DND-41 (cell line): ENCODE measurements at regions not wholly inside any gene's neighbourhood (a gene's known extent, or its start where the extent isn't known, plus 50 kb on each side); places are given as distances from the start of the nearest gene placed in this dataset.
"Not testable (repeated sequence)": the region's sequence is repeated elsewhere in the genome, so short reads cannot be mapped to it uniquely, and the experiment has no call there.

Source experiments
- ATAC-seq: fragments of 200-7000 bp; cut with Tn5 transposase; 3 replicates; pipeline ENCODE4 v1.9.1; 2021; ENCODE audit warnings: low read depth; ENCODE audit not compliant: insufficient read depth
- DNase-seq: peaks from one replicate; pipeline ENCODE4 v3.0.0-alpha.2; 2020
- H2AFZ ChIP-seq: 2 replicates; pipeline ENCODE4 v1.6.0; 2012; ENCODE audit warnings: low read depth, low read length
- H3K27ac ChIP-seq: 2 replicates; pipeline ENCODE4 v1.5.1; 2012; ENCODE audit warnings: low read length, inconsistent platforms
- H3K27me3 ChIP-seq: fragments of 200-600 bp; sonication (generic); 2 replicates; pipeline ENCODE4 v1.6.0; 2012; ENCODE audit warnings: low read length, mild to moderate bottlenecking, inconsistent platforms; ENCODE audit not compliant: insufficient read depth, poor library complexity
- H3K36me3 ChIP-seq: 2 replicates; pipeline ENCODE4 v1.5.1; 2012; ENCODE audit warnings: low read length, inconsistent platforms; ENCODE audit not compliant: insufficient read depth
- H3K4me1 ChIP-seq: 2 replicates; pipeline ENCODE4 v1.5.1; 2012; ENCODE audit warnings: mild to moderate bottlenecking, low read length; ENCODE audit not compliant: insufficient read depth
- H3K4me2 ChIP-seq: 2 replicates; pipeline ENCODE4 v1.6.0; 2012; ENCODE audit warnings: mild to moderate bottlenecking, moderate library complexity, low read length, inconsistent platforms; ENCODE audit not compliant: insufficient read depth
- H3K4me3 ChIP-seq, 2 experiments: fragments of 200-600 bp in 1 of 2; shearing (Covaris generic) in 1 of 2; 2 replicates each; pipeline ENCODE4 v1.5.1; 2012 to 2016; ENCODE audit warnings: inconsistent platforms in 2 of 2, low read length in 2 of 2, mild to moderate bottlenecking in 2 of 2, low read depth in 1 of 2, moderate library complexity in 1 of 2
- H3K79me2 ChIP-seq: 2 replicates; pipeline ENCODE4 v1.6.0; 2012; ENCODE audit warnings: low read length, inconsistent platforms; ENCODE audit not compliant: insufficient read depth
- H3K9ac ChIP-seq: 2 replicates; pipeline ENCODE4 v1.6.0; 2012; ENCODE audit warnings: low read depth, mild to moderate bottlenecking, inconsistent platforms, low read length, moderate library complexity
- H3K9me3 ChIP-seq: 2 replicates; pipeline ENCODE4 v1.5.1; 2012; ENCODE audit warnings: low read length, moderate library complexity, mild to moderate bottlenecking, inconsistent platforms; ENCODE audit not compliant: insufficient read depth, severe bottlenecking
- H4K20me1 ChIP-seq: 2 replicates; pipeline ENCODE4 v1.6.0; 2012; ENCODE audit warnings: low read length; ENCODE audit not compliant: insufficient read depth
- CTCF ChIP-seq: IDR thresholded peaks from 2 replicates; pipeline ENCODE4 v1.5.1; 2012; ENCODE audit warnings: borderline replicate concordance, low read length, moderate library complexity, mild to moderate bottlenecking; ENCODE audit not compliant: poor library complexity, severe bottlenecking; ENCODE audit errors: extremely low read depth
- EZH2 ChIP-seq: IDR thresholded peaks from 3 replicates; pipeline ENCODE4 v1.6.1; 2012; ENCODE audit warnings: borderline replicate concordance, low read depth, mild to moderate bottlenecking, moderate library complexity, low read length, inconsistent platforms; ENCODE audit not compliant: severe bottlenecking

GRCh38 chr14:70254476-70254961 lies 65.8 kb upstream of the SLC8A3 start:
- DNase-seq (no peak), ATAC-seq (no peak)
- H3K36me3 ChIP-seq: no peaks in the 10 kb centered on the region
- no peak for TF ChIP-seq EZH2
- no peak for TF ChIP-seq CTCF
- H3K27me3 ChIP-seq: peaks cover 8% of the 10 kb centered on the region
- H2AFZ ChIP-seq: no peak overlapping the region
- no peak overlapping the region for H3K9ac ChIP-seq
- H4K20me1 ChIP-seq: no peaks in the 10 kb centered on the region; the same call in 1 of the 2 replicates
- H3K4me1 ChIP-seq: no peaks in the 10 kb centered on the region
- H3K9me3 ChIP-seq: no peaks in the 10 kb centered on the region
- no peak overlapping the region for H3K27ac ChIP-seq
- no peak overlapping the region for H3K4me2 ChIP-seq
- H3K79me2 ChIP-seq: no peaks in the 10 kb centered on the region
- no peak overlapping the region for H3K4me3 ChIP-seq

GRCh38 chr14:70253547-70253946 lies 64.8 kb upstream of the SLC8A3 start:
- not testable (repeated sequence) for H3K36me3 ChIP-seq, H3K9me3 ChIP-seq, H3K27ac ChIP-seq, H3K4me3 ChIP-seq, DNase-seq, ATAC-seq, H2AFZ ChIP-seq, H3K27me3 ChIP-seq, H3K79me2 ChIP-seq, H3K9ac ChIP-seq, H4K20me1 ChIP-seq, H3K4me2 ChIP-seq, H3K4me1 ChIP-seq

- no peak for ATAC-seq
- Histone ChIP-seq H3K9me3 (no peaks in the 10 kb centered on the region), H3K4me3 (no peak overlapping the region), H3K27ac (no peak overlapping the region), H3K27me3 (peaks cover 2% of the 10 kb centered on the region), H3K36me3 (no peaks in the 10 kb centered on the region), H3K4me2 (no peak overlapping the region), H2AFZ (no peak overlapping the region), H3K4me1 (no peaks in the 10 kb centered on the region), H4K20me1 (no peaks in the 10 kb centered on the region), H3K79me2 (no peaks in the 10 kb centered on the region), H3K9ac (no peak overlapping the region)
- no peak for DNase-seq
- no peak for TF ChIP-seq CTCF
- no peak for TF ChIP-seq EZH2
Observed at GRCh38 chr14:70245026-70245425, 56.3 kb upstream of the SLC8A3 start.

GRCh38 chr14:70239802-70240201 lies 51.1 kb upstream of the SLC8A3 start:
- H2AFZ ChIP-seq: no peak overlapping the region

GRCh38 chr14:70238635-70239034 lies 49.9 kb upstream of the SLC8A3 start:
- H3K27ac ChIP-seq, ATAC-seq, H3K4me1 ChIP-seq, H3K9ac ChIP-seq, H2AFZ ChIP-seq, H3K4me3 ChIP-seq, DNase-seq, H3K9me3 ChIP-seq, H3K27me3 ChIP-seq, H3K4me2 ChIP-seq, H3K79me2 ChIP-seq, H3K36me3 ChIP-seq, H4K20me1 ChIP-seq: not testable (repeated sequence)

More at GRCh38 chr14:70239802-70240201, 51.1 kb upstream of the SLC8A3 start:
- H3K4me2 ChIP-seq: no peak overlapping the region
- H3K4me1 ChIP-seq: no peaks in the 10 kb centered on the region
- H3K4me3 ChIP-seq: no peak overlapping the region
- no peaks in the 10 kb centered on the region for H3K9me3 ChIP-seq
- no peaks in the 10 kb centered on the region for H4K20me1 ChIP-seq
- TF ChIP-seq CTCF (no peak), EZH2 (no peak)
- no peaks in the 10 kb centered on the region for H3K27me3 ChIP-seq
- ATAC-seq: no peak
- no peak for DNase-seq
- no peaks in the 10 kb centered on the region for H3K79me2 ChIP-seq
- no peaks in the 10 kb centered on the region for H3K36me3 ChIP-seq
- H3K27ac ChIP-seq: no peak overlapping the region
- no peak overlapping the region for H3K9ac ChIP-seq
